IPS-20b (cell line): ENCODE measurements at regions not wholly inside any gene's neighbourhood (a gene's known extent, or its start where the extent isn't known, plus 50 kb on each side); places are given as distances from the start of the nearest gene placed in this dataset.
"Not testable (repeated sequence)": the region's sequence is repeated elsewhere in the genome, so short reads cannot be mapped to it uniquely, and the experiment has no call there.

Experiments
- H3K27ac ChIP-seq: one replicate; pipeline ENCODE4 v1.5.1; 2013; ENCODE audit warnings: low read length
- H3K27me3 ChIP-seq: 2 replicates; pipeline ENCODE4 v1.6.1; 2013; ENCODE audit warnings: mild to moderate bottlenecking, low read length, inconsistent platforms; ENCODE audit not compliant: insufficient read depth
- H3K36me3 ChIP-seq: 2 replicates; pipeline ENCODE4 v1.6.1; 2013; ENCODE audit warnings: low read depth, mild to moderate bottlenecking, inconsistent platforms, low read length, moderate library complexity; ENCODE audit not compliant: insufficient read depth
- H3K4me1 ChIP-seq: 2 replicates; pipeline ENCODE4 v1.6.1; 2013; ENCODE audit warnings: mild to moderate bottlenecking, control low read depth, inconsistent platforms, low read length, moderate library complexity; ENCODE audit not compliant: insufficient read depth
- H3K4me3 ChIP-seq: 2 replicates; pipeline ENCODE4 v1.5.1; 2013; ENCODE audit warnings: mild to moderate bottlenecking, low read length, inconsistent platforms
- H3K9ac ChIP-seq: 2 replicates; pipeline ENCODE4 v1.6.1; 2013; ENCODE audit warnings: low read depth, mild to moderate bottlenecking, inconsistent platforms, low read length, moderate library complexity
- H3K9me3 ChIP-seq: 2 replicates; pipeline ENCODE4 v1.6.1; 2013; ENCODE audit warnings: mild to moderate bottlenecking, low read depth, low read length, inconsistent platforms; ENCODE audit not compliant: insufficient read depth

- H3K4me3 ChIP-seq, H3K27me3 ChIP-seq, H3K9ac ChIP-seq, H3K4me1 ChIP-seq, H3K36me3 ChIP-seq, H3K27ac ChIP-seq: not testable (repeated sequence)
- H3K9me3 ChIP-seq, result peaks cover 87% of the 10 kb centered on the region
Observed at GRCh38 chr7:56697058-56697457, 435.2 kb downstream of the ZNF479 start.

GRCh38 chr7:56686276-56686859 is 445.9 kb downstream of the ZNF479 start:
- no peak overlapping the region for H3K9ac ChIP-seq
- H3K27ac ChIP-seq, result no peak overlapping the region
- peaks cover 87% of the 10 kb centered on the region for H3K9me3 ChIP-seq
- H3K4me3 ChIP-seq, result no peak overlapping the region
- H3K36me3 ChIP-seq, result no peaks in the 10 kb centered on the region
- no peaks in the 10 kb centered on the region for H3K4me1 ChIP-seq
- H3K27me3 ChIP-seq, result no peaks in the 10 kb centered on the region

- Histone ChIP-seq H3K36me3 (no peaks in the 10 kb centered on the region), H3K9me3 (peaks cover 98% of the 10 kb centered on the region), H3K9ac (no peak overlapping the region), H3K4me1 (no peaks in the 10 kb centered on the region), H3K4me3 (no peak overlapping the region), H3K27me3 (no peaks in the 10 kb centered on the region), H3K27ac (no peak overlapping the region)
Observed at GRCh38 chr7:56639173-56639746, 493.0 kb downstream of the ZNF479 start.

- H3K9me3 ChIP-seq, result peaks cover 97% of the 10 kb centered on the region
- H3K36me3 ChIP-seq, result no peaks in the 10 kb centered on the region
- H3K4me3 ChIP-seq, result no peak overlapping the region
- no peaks in the 10 kb centered on the region for H3K4me1 ChIP-seq
- H3K9ac ChIP-seq, result no peak overlapping the region
- H3K27me3 ChIP-seq, result no peaks in the 10 kb centered on the region
- H3K27ac ChIP-seq, result no peak overlapping the region
Observed at GRCh38 chr7:56609852-56610355, 493.7 kb upstream of the NUPR2 start.

- Histone ChIP-seq H3K36me3 (no peaks in the 10 kb centered on the region), H3K4me1 (no peaks in the 10 kb centered on the region), H3K27ac (no peak overlapping the region), H3K9ac (no peak overlapping the region), H3K27me3 (no peaks in the 10 kb centered on the region), H3K4me3 (no peak overlapping the region), H3K9me3 (peaks cover 96% of the 10 kb centered on the region)
Observed at GRCh38 chr7:56605146-56605545, 488.9 kb upstream of the NUPR2 start.

GRCh38 chr7:56578612-56579011 is 462.4 kb upstream of the NUPR2 start:
- Histone ChIP-seq H3K27me3 (no peaks in the 10 kb centered on the region), H3K9me3 (peaks cover 84% of the 10 kb centered on the region), H3K27ac (no peak overlapping the region), H3K4me3 (no peak overlapping the region), H3K9ac (no peak overlapping the region), H3K4me1 (no peaks in the 10 kb centered on the region), H3K36me3 (no peaks in the 10 kb centered on the region)

GRCh38 chr7:56570968-56571367 is 454.8 kb upstream of the NUPR2 start:
- Histone ChIP-seq H3K27me3 (no peaks in the 10 kb centered on the region), H3K27ac (no peak overlapping the region), H3K9me3 (peaks cover 75% of the 10 kb centered on the region), H3K4me3 (no peak overlapping the region), H3K4me1 (no peaks in the 10 kb centered on the region), H3K36me3 (no peaks in the 10 kb centered on the region), H3K9ac (no peak overlapping the region)

GRCh38 chr7:56538541-56539429 is 422.6 kb upstream of the NUPR2 start:
- H3K27ac ChIP-seq, result no peak overlapping the region
- no peaks in the 10 kb centered on the region for H3K27me3 ChIP-seq
- no peaks in the 10 kb centered on the region for H3K4me1 ChIP-seq
- no peaks in the 10 kb centered on the region for H3K36me3 ChIP-seq
- peaks cover 98% of the 10 kb centered on the region for H3K9me3 ChIP-seq
- no peak overlapping the region for H3K9ac ChIP-seq
- H3K4me3 ChIP-seq, result no peak overlapping the region

- Histone ChIP-seq H3K9me3 (peaks cover 98% of the 10 kb centered on the region), H3K27me3 (no peaks in the 10 kb centered on the region), H3K9ac (no peak overlapping the region), H3K36me3 (no peaks in the 10 kb centered on the region), H3K27ac (no peak overlapping the region), H3K4me3 (no peak overlapping the region), H3K4me1 (no peaks in the 10 kb centered on the region)
Observed at GRCh38 chr7:56537952-56538351, 421.7 kb upstream of the NUPR2 start.

GRCh38 chr7:56537477-56537876 is 421.3 kb upstream of the NUPR2 start:
- H3K27ac ChIP-seq, result no peak overlapping the region
- H3K4me3 ChIP-seq, result no peak overlapping the region
- H3K9me3 ChIP-seq, result peaks cover 98% of the 10 kb centered on the region
- no peaks in the 10 kb centered on the region for H3K27me3 ChIP-seq
- no peak overlapping the region for H3K9ac ChIP-seq
- H3K4me1 ChIP-seq, result no peaks in the 10 kb centered on the region
- no peaks in the 10 kb centered on the region for H3K36me3 ChIP-seq

- H3K9ac ChIP-seq, result no peak overlapping the region
- H3K27ac ChIP-seq, result no peak overlapping the region
- peaks cover 95% of the 10 kb centered on the region for H3K9me3 ChIP-seq
- H3K27me3 ChIP-seq, result no peaks in the 10 kb centered on the region
- H3K4me1 ChIP-seq, result no peaks in the 10 kb centered on the region
- no peak overlapping the region for H3K4me3 ChIP-seq
- H3K36me3 ChIP-seq, result no peaks in the 10 kb centered on the region
Observed at GRCh38 chr7:56495165-56495564, 378.9 kb upstream of the NUPR2 start.
